GM12878 (cell line): ENCODE measurements at regions not wholly inside any gene's neighbourhood (a gene's known extent, or its start where the extent isn't known, plus 50 kb on each side); places are given as distances from the start of the nearest gene placed in this dataset.

ENCODE experiments used
- BMI1 ChIP-seq: fragments of 450-650 bp; IDR thresholded peaks from 2 replicates; pipeline ENCODE4 v1.6.1; 2016; ENCODE audit warnings: mild to moderate bottlenecking, moderate library complexity, borderline replicate concordance
- EZH2 ChIP-seq: IDR thresholded peaks from 2 replicates; pipeline ENCODE4 v1.6.1; 2012; ENCODE audit warnings: low read depth, mild to moderate bottlenecking, control low read depth, inconsistent platforms, low read length, borderline replicate concordance; ENCODE audit not compliant: control insufficient read depth
- GATAD2B ChIP-seq: fragments of 450-650 bp; conservative IDR thresholded peaks from 2 replicates; pipeline ENCODE4 v1.6.1; 2017; ENCODE audit warnings: low read depth, mild to moderate bottlenecking, moderate library complexity
- MTA2 ChIP-seq: fragments of 450-650 bp; IDR thresholded peaks from 2 replicates; pipeline ENCODE4 v1.6.1; 2016; ENCODE audit warnings: low read depth, mild to moderate bottlenecking, moderate library complexity
- NFYA ChIP-seq: IDR thresholded peaks from 2 replicates; pipeline ENCODE4 v1.6.1; 2011; ENCODE audit warnings: low read depth, mild to moderate bottlenecking, low read length, improper control_type of control experiment, borderline replicate concordance
- NR2C1 ChIP-seq: fragments of 450-650 bp; IDR thresholded peaks from 2 replicates; pipeline ENCODE4 v1.6.1; 2017; ENCODE audit warnings: antibody characterized with exemption, mild to moderate bottlenecking, moderate library complexity
- ZNF274 ChIP-seq: IDR thresholded peaks from one replicate; pipeline ENCODE4 v1.8.0; 2011; ENCODE audit not compliant: insufficient read length, insufficient read depth
- TF ChIP-seq, protein P1 (sequence below): fragments of 450-650 bp; IDR thresholded peaks from 2 replicates; pipeline ENCODE4 v1.6.1; 2018; ENCODE audit warnings: mild to moderate bottlenecking, low read depth, moderate library complexity; ENCODE audit not compliant: partially characterized antibody
- TF ChIP-seq, protein P2 (sequence below): fragments of 450-650 bp; formaldehyde crosslinking; IDR thresholded peaks from 2 replicates; pipeline ENCODE4 v1.5.0; 2022; ENCODE audit warnings: mild to moderate bottlenecking, missing genetic modification characterization

- TF ChIP-seq, protein P1, sequence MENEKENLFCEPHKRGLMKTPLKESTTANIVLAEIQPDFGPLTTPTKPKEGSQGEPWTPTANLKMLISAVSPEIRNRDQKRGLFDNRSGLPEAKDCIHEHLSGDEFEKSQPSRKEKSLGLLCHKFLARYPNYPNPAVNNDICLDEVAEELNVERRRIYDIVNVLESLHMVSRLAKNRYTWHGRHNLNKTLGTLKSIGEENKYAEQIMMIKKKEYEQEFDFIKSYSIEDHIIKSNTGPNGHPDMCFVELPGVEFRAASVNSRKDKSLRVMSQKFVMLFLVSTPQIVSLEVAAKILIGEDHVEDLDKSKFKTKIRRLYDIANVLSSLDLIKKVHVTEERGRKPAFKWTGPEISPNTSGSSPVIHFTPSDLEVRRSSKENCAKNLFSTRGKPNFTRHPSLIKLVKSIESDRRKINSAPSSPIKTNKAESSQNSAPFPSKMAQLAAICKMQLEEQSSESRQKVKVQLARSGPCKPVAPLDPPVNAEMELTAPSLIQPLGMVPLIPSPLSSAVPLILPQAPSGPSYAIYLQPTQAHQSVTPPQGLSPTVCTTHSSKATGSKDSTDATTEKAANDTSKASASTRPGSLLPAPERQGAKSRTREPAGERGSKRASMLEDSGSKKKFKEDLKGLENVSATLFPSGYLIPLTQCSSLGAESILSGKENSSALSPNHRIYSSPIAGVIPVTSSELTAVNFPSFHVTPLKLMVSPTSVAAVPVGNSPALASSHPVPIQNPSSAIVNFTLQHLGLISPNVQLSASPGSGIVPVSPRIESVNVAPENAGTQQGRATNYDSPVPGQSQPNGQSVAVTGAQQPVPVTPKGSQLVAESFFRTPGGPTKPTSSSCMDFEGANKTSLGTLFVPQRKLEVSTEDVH = no peak
- TF ChIP-seq BMI1 = no peak
- no peak for TF ChIP-seq EZH2
- TF ChIP-seq MTA2 = no peak
- TF ChIP-seq ZNF274 = no peak
- TF ChIP-seq GATAD2B = peak; percentile 46; the same call in 1 of the 2 replicates
- no peak for TF ChIP-seq NR2C1
- TF ChIP-seq NFYA = no peak
- TF ChIP-seq, protein P2, sequence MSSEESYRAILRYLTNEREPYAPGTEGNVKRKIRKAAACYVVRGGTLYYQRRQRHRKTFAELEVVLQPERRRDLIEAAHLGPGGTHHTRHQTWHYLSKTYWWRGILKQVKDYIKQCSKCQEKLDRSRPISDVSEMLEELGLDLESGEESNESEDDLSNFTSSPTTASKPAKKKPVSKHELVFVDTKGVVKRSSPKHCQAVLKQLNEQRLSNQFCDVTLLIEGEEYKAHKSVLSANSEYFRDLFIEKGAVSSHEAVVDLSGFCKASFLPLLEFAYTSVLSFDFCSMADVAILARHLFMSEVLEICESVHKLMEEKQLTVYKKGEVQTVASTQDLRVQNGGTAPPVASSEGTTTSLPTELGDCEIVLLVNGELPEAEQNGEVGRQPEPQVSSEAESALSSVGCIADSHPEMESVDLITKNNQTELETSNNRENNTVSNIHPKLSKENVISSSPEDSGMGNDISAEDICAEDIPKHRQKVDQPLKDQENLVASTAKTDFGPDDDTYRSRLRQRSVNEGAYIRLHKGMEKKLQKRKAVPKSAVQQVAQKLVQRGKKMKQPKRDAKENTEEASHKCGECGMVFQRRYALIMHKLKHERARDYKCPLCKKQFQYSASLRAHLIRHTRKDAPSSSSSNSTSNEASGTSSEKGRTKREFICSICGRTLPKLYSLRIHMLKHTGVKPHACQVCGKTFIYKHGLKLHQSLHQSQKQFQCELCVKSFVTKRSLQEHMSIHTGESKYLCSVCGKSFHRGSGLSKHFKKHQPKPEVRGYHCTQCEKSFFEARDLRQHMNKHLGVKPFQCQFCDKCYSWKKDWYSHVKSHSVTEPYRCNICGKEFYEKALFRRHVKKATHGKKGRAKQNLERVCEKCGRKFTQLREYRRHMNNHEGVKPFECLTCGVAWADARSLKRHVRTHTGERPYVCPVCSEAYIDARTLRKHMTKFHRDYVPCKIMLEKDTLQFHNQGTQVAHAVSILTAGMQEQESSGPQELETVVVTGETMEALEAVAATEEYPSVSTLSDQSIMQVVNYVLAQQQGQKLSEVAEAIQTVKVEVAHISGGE (CRISPR knock-in tag) = no peak
Measured at GRCh38 chr3:182682263-182683241, 110.8 kb upstream of the ATP11B start (continued).
